Endothelial cell of umbilical vein (primary cell): ENCODE measurements at regions not wholly inside any gene's neighbourhood (a gene's known extent, or its start where the extent isn't known, plus 50 kb on each side); places are given as distances from the start of the nearest gene placed in this dataset.

Experiments used
- CTCF ChIP-seq, 2 donors: IDR thresholded peaks; 1 replicate in 1 of 2; 2 replicates in 1 of 2; pipeline ENCODE4 v1.5.1; 2011; ENCODE audit warnings: low read length in 2 of 2, mild to moderate bottlenecking in 2 of 2, moderate library complexity in 2 of 2, control low read depth in 1 of 2, inconsistent platforms in 1 of 2, low read depth in 1 of 2; ENCODE audit not compliant: insufficient read depth in 1 of 2; ENCODE audit errors: extremely low read depth in 1 of 2
- EZH2 ChIP-seq: IDR thresholded peaks from 2 replicates; pipeline ENCODE4 v1.6.1; 2012; ENCODE audit warnings: borderline replicate concordance, low read depth, mild to moderate bottlenecking, moderate library complexity, low read length, inconsistent platforms; ENCODE audit not compliant: severe bottlenecking
- POLR2A ChIP-seq: IDR thresholded peaks from 2 replicates; pipeline ENCODE4 v1.6.1; 2012; ENCODE audit warnings: low read depth, mild to moderate bottlenecking, control low read depth, low read length
- POLR2AphosphoS5 ChIP-seq: IDR thresholded peaks from 2 replicates; pipeline ENCODE4 v1.6.1; 2012; ENCODE audit warnings: low read depth, mild to moderate bottlenecking, control low read depth, low read length, moderate library complexity; ENCODE audit not compliant: insufficient read depth

- TF ChIP-seq CTCF (IDR thresholded peaks at IDR 0.05; ENCODE audit: extremely low read depth in 1 of 2, insufficient read depth in 1 of 2, low read depth in 1 of 2, low read length in 2 of 2) (no peak), POLR2AphosphoS5 (no peak), EZH2 (no peak), POLR2A (no peak)
Measured at GRCh38 chr5:56700711-56701110, 114.6 kb upstream of the MAP3K1 start.
